HCT116 (cell line): ENCODE measurements at regions not wholly inside any gene's neighbourhood (a gene's known extent, or its start where the extent isn't known, plus 50 kb on each side); places are given as distances from the start of the nearest gene placed in this dataset.

ENCODE experiments used
- ATAC-seq: fragments of 200-7000 bp; cut with Tn5 transposase; 2 replicates; pipeline ENCODE4 v1.9.1; 2020; ENCODE audit warnings: mild to moderate bottlenecking, moderate library complexity
- BruUV-seq: library from RNA; stranded (reverse); fragments of 400-500 nt; replicated peaks from 2 replicates; lab custom pipeline; 2021; lab: Mats Ljungman, UMichigan
- CTCF ChIA-PET: fragments of 300-600 bp; sonication (Branson Sonifier 250); formaldehyde crosslinking; loops from one replicate; lab custom pipeline; 2021; ENCODE audit warnings: antibody characterized with exemption; lab: Charles Lee
- POLR2A ChIA-PET: fragments of 300-600, 350-600 bp; sonication (Branson Sonifier 250); formaldehyde crosslinking; loops from one replicate; lab custom pipeline; 2021; ENCODE audit warnings: antibody characterized with exemption; lab: Charles Lee
- RAD21 ChIA-PET, 2 experiments: fragments of 300-600 bp; sonication (Branson Sonifier 250); formaldehyde crosslinking; loops; one replicate each; lab custom pipeline; 2023; ENCODE audit warnings: low total read pairs in 2 of 2; ENCODE audit not compliant: uncharacterized antibody in 2 of 2, unreplicated experiment in 2 of 2, low non-redundant PET in 1 of 2; lab: Charles Lee
- DNase-seq: peaks from one replicate; pipeline ENCODE4 v3.0.0-alpha.2; 2010; ENCODE audit warnings: low read depth, low spot score
- H2AFZ ChIP-seq: fragments of 200-600 bp; shearing (Covaris generic), sonication (generic); 2 replicates; pipeline ENCODE4 v1.6.1; 2017; ENCODE audit warnings: low read depth, mixed run types, mixed read lengths, antibody characterized with exemption, low read length; ENCODE audit not compliant: poor library complexity, severe bottlenecking
- H3K27ac ChIP-seq: 2 replicates; pipeline ENCODE4 v1.5.1; 2012; ENCODE audit warnings: low read depth, low read length
- H3K27me3 ChIP-seq: fragments of 200-600 bp; sonication (generic); 2 replicates; pipeline ENCODE4 v1.6.1; 2016; ENCODE audit warnings: mixed run types, low read length, mixed read lengths; ENCODE audit not compliant: insufficient read depth
- H3K36me3 ChIP-seq, 2 experiments: fragments of 200-500 bp in 1 of 2; fragments of 200-600 bp in 1 of 2; sonication (Bioruptor generic) in 1 of 2; sonication (generic) in 1 of 2; 2 replicates each; pipeline versions ENCODE4 v1.5.1 to v1.6.1; 2014 to 2016; ENCODE audit warnings: low read length in 2 of 2, inconsistent platforms in 1 of 2, mixed read lengths in 1 of 2, mixed run types in 1 of 2; ENCODE audit not compliant: insufficient read depth in 2 of 2, control insufficient read depth in 1 of 2
- H3K4me1 ChIP-seq, 2 experiments: fragments of 200-600 bp in 1 of 2; sonication (generic) in 1 of 2; 2 replicates each; pipeline versions ENCODE4 v1.5.1 to v1.6.1; 2012 to 2017; ENCODE audit warnings: low read length in 2 of 2, inconsistent platforms in 1 of 2, mild to moderate bottlenecking in 1 of 2, mixed read lengths in 1 of 2, mixed run types in 1 of 2, moderate library complexity in 1 of 2; ENCODE audit not compliant: insufficient read depth in 2 of 2, control insufficient read depth in 1 of 2
- H3K4me2 ChIP-seq: fragments of 200-600 bp; sonication (generic); 2 replicates; pipeline ENCODE4 v1.6.1; 2017; ENCODE audit warnings: mixed run types, low read length, mixed read lengths
- H3K4me3 ChIP-seq, 2 experiments: fragments of 200-600 bp in 1 of 2; sonication (generic) in 1 of 2; replicated peaks in 1 of 2; 2 replicates each; pipeline ENCODE4 v1.5.1; 2011 to 2016; ENCODE audit warnings: low read length in 2 of 2, control low read depth in 1 of 2, low read depth in 1 of 2, mild to moderate bottlenecking in 1 of 2, mixed read lengths in 1 of 2, mixed run types in 1 of 2
- H3K79me2 ChIP-seq: fragments of 200-600 bp; sonication (generic); 2 replicates; pipeline ENCODE4 v1.6.1; 2017; ENCODE audit warnings: mild to moderate bottlenecking, mixed run types, low read length, moderate library complexity, mixed read lengths; ENCODE audit not compliant: insufficient read depth
- H3K9ac ChIP-seq: fragments of 200-600 bp; sonication (generic); 2 replicates; pipeline ENCODE4 v1.6.1; 2016; ENCODE audit warnings: low read length, mixed read lengths
- H3K9me2 ChIP-seq: fragments of 200-600 bp; sonication (generic), shearing (Covaris generic); 2 replicates; pipeline ENCODE4 v1.6.1; 2017; ENCODE audit warnings: mixed run types, mild to moderate bottlenecking, moderate library complexity; ENCODE audit not compliant: insufficient read depth
- H3K9me3 ChIP-seq, 2 experiments: fragments of 200-500 bp in 1 of 2; fragments of 200-600 bp in 1 of 2; sonication (Bioruptor generic) in 1 of 2; sonication (generic) in 1 of 2; 2 replicates each; pipeline ENCODE4 v1.6.1; 2014 to 2017; ENCODE audit warnings: low read length in 2 of 2, mixed read lengths in 2 of 2, inconsistent platforms in 1 of 2, low read depth in 1 of 2, mild to moderate bottlenecking in 1 of 2, mixed run types in 1 of 2, moderate library complexity in 1 of 2; ENCODE audit not compliant: control insufficient read depth in 1 of 2, insufficient read depth in 1 of 2
- H4K20me1 ChIP-seq: fragments of 200-600 bp; sonication (generic), shearing (Covaris generic); 2 replicates; pipeline ENCODE4 v1.6.1; 2017; ENCODE audit warnings: mixed run types, mild to moderate bottlenecking, moderate library complexity; ENCODE audit not compliant: insufficient read depth
- ATF3 ChIP-seq: IDR thresholded peaks from 2 replicates; pipeline ENCODE4 v1.6.1; 2012
- CBX3 ChIP-seq: IDR thresholded peaks from 2 replicates; pipeline ENCODE4 v1.6.1; 2012; ENCODE audit warnings: low read depth
- CEBPB ChIP-seq: IDR thresholded peaks from 2 replicates; pipeline ENCODE4 v1.6.1; 2012; ENCODE audit warnings: low read depth
- EGR1 ChIP-seq: IDR thresholded peaks from 2 replicates; pipeline ENCODE4 v1.6.1; 2012; ENCODE audit warnings: low read depth
- ELF1 ChIP-seq: IDR thresholded peaks from 2 replicates; pipeline ENCODE4 v1.6.1; 2012; ENCODE audit warnings: low read depth, borderline replicate concordance
- EZH2phosphoT487 ChIP-seq: fragments of 200-600 bp; IDR thresholded peaks from 2 replicates; pipeline ENCODE4 v1.6.1; 2018; ENCODE audit warnings: antibody characterized with exemption, borderline replicate concordance
- FOSL1 ChIP-seq: IDR thresholded peaks from 2 replicates; pipeline ENCODE4 v1.6.1; 2012; ENCODE audit warnings: low read depth
- MAX ChIP-seq: IDR thresholded peaks from 2 replicates; pipeline ENCODE4 v1.6.1; 2012
- POLR2AphosphoS5 ChIP-seq: IDR thresholded peaks from 2 replicates; pipeline ENCODE4 v1.6.1; 2011; ENCODE audit warnings: mild to moderate bottlenecking, low read depth, low read length, moderate library complexity
- REST ChIP-seq: IDR thresholded peaks from 2 replicates; pipeline ENCODE4 v1.6.1; 2012; ENCODE audit warnings: low read depth
- SIN3A ChIP-seq: IDR thresholded peaks from 2 replicates; pipeline ENCODE4 v1.6.1; 2012; ENCODE audit warnings: low read depth
- SRF ChIP-seq: IDR thresholded peaks from 2 replicates; pipeline ENCODE4 v1.6.1; 2012; ENCODE audit warnings: low read depth
- YY1 ChIP-seq: IDR thresholded peaks from 2 replicates; pipeline ENCODE4 v1.6.1; 2011; ENCODE audit warnings: low read length, low read depth, moderate library complexity, mild to moderate bottlenecking; ENCODE audit not compliant: insufficient replicate concordance; ENCODE audit errors: extremely low read depth
- ZBTB33 ChIP-seq: IDR thresholded peaks from 2 replicates; pipeline ENCODE4 v1.6.1; 2011; ENCODE audit warnings: mild to moderate bottlenecking, low read length, moderate library complexity; ENCODE audit not compliant: insufficient replicate concordance; ENCODE audit errors: extremely low read depth
- ZFX ChIP-seq: fragments of 450-650 bp; IDR thresholded peaks from 2 replicates; pipeline ENCODE4 v1.6.1; 2017
- ZNF274 ChIP-seq: fragments of 200-500 bp; sonication (Bioruptor generic); IDR thresholded peaks from 2 replicates; pipeline ENCODE4 v1.6.1; 2014; ENCODE audit warnings: mild to moderate bottlenecking, low read depth, low read length, inconsistent platforms
- intact Hi-C: fragments of 100-400 bp; cut with micrococcal nuclease; formaldehyde crosslinking; loops from 2 replicates; pipeline ENCODE4 v1.10.0; 2022

- no peak for ATAC-seq
- POLR2A ChIA-PET: no interaction called here
These were observed 67.5 kb upstream of the NKX1-1 start for GRCh38 chr4:1473718-1474117.

More at GRCh38 chr4:1473718-1474117, 67.5 kb upstream of the NKX1-1 start:
- intact Hi-C loops: no loop called here
- Histone ChIP-seq H3K4me1 (peaks cover 0 to 8% of the 10 kb centered on the region in 2 experiments; a peak in 1 of 4 replicates), H3K36me3 (no peaks in the 10 kb centered on the region), H3K79me2 (no peaks in the 10 kb centered on the region), H3K4me2 (no peak overlapping the region), H3K27me3 (no peaks in the 10 kb centered on the region), H3K9me2 (no peaks in the 10 kb centered on the region), H3K4me3 (no peak overlapping the region), H3K27ac (no peak overlapping the region), H4K20me1 (no peaks in the 10 kb centered on the region), H2AFZ (no peak overlapping the region), H3K9ac (no peak overlapping the region), H3K9me3 (no peaks in the 10 kb centered on the region; a peak in 1 of 4 replicates)
- no peak for DNase-seq
- no peak for TF ChIP-seq EZH2phosphoT487
- no peak for TF ChIP-seq SRF
- no peak for TF ChIP-seq ATF3
- no peak for TF ChIP-seq MAX
- TF ChIP-seq SIN3A: no peak
- no peak for TF ChIP-seq EGR1
- TF ChIP-seq ZNF274: no peak
- TF ChIP-seq POLR2AphosphoS5: no peak
- no peak for TF ChIP-seq CEBPB
- TF ChIP-seq ZBTB33: no peak
- TF ChIP-seq REST: no peak
- TF ChIP-seq ZFX: no peak
- TF ChIP-seq FOSL1: no peak
- TF ChIP-seq CBX3: no peak
- TF ChIP-seq ELF1: no peak
- TF ChIP-seq YY1: no peak
- no TSS peak for BruUV-seq
- ChIA-PET RAD21 (no interaction called here), CTCF (no interaction called here)
